ENCODE measurements at regions not wholly inside any gene's neighbourhood (a gene's known extent, or its start where the extent isn't known, plus 50 kb on each side); places are given as distances from the start of the nearest gene placed in this dataset.

DNA sequence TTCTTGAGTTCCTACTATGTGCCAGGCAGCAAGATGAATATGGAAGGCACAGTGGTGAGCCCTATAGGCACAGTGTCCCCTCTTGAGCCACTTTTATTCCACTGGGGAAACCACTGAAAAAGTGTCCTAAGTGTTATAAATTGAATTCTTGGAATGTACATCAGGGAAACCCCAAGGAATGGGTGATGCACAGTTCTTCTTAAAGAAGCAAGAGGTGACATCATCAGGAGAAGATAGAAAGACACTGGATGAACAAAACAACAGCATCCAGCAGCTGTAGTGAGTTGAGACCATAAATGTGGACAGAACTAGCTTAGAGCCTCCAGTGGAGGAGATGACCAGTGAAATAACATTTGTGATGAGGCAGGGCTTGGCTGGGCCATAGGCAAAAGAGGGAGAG is 199.2 kb upstream of the ANKRD55 start (continued):
- TF ChIP-seq, protein P1, sequence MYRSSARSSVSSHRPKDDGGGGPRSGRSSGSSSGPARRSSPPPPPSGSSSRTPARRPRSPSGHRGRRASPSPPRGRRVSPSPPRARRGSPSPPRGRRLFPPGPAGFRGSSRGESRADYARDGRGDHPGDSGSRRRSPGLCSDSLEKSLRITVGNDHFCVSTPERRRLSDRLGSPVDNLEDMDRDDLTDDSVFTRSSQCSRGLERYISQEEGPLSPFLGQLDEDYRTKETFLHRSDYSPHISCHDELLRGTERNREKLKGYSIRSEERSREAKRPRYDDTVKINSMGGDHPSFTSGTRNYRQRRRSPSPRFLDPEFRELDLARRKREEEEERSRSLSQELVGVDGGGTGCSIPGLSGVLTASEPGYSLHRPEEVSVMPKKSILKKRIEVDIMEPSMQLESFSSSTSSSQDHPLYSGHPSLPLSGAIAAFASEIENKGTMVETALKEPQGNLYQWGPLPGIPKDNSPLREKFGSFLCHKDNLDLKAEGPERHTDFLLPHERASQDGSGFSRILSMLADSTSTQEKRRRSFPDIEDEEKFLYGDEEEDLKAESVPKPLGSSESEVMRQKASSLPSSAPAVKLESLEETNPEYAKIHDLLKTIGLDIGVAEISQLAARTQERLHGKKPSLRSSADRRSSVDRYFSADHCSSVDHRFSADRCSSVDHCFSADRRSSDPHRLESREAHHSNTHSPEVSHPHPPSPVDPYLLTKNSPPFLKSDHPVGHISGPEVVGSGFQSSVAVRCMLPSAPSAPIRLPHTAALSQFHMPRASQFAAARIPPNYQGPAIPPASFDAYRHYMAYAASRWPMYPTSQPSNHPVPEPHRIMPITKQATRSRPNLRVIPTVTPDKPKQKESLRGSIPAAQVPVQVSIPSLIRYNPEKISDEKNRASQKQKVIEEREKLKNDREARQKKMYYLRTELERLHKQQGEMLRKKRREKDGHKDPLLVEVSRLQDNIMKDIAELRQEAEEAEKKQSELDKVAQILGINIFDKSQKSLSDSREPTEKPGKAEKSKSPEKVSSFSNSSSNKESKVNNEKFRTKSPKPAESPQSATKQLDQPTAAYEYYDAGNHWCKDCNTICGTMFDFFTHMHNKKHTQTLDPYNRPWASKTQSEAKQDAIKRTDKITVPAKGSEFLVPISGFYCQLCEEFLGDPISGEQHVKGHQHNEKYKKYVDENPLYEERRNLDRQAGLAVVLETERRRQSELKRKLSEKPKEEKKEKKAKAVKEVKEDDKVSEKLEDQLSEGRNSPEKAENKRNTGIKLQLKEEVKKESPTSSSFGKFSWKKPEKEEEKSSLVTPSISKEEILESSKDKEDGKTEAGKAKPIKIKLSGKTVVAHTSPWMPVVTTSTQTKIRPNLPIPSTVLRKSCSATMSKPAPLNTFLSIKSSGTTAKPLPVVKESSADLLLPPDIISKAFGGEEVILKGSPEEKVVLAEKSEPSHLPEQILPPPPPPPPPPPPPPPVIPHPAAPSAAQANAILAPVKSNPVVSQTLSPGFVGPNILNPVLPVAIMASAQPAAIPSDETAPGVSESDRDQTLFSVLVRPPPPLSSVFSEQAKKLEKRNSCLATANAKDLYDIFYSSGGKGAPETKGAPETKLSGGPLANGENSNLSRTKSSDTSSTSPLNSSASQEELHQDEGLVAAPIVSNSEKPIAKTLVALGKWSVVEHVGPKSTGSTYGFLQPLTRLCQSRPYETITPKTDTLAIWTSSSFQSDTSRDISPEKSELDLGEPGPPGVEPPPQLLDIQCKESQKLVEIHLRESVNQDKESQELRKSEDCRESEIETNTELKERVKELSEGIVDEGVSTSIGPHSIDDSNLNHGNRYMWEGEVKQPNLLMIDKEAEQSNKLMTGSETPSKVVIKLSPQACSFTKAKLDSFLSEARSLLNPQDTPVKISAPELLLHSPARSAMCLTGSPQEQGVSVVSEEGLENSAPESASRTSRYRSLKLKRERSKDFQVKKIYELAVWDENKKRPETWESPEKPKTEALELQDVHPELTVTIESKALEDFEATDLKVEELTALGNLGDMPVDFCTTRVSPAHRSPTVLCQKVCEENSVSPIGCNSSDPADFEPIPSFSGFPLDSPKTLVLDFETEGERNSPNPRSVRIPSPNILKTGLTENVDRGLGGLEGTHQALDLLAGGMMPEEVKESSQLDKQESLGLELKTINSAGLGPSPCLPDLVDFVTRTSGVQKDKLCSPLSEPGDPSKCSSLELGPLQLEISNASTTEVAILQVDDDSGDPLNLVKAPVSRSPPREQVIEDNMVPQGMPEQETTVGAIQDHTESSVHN (IDR thresholded peaks at IDR 0.05; ENCODE audit: borderline replicate concordance in 1 of 2, low read depth in 1 of 2), result no peak
- no peak for TF ChIP-seq POLR3G (IDR thresholded peaks at IDR 0.05; ENCODE audit: extremely low read depth, insufficient read length, insufficient replicate concordance)
- TF ChIP-seq ILK (tag; IDR thresholded peaks at IDR 0.05; ENCODE audit: borderline replicate concordance, low read depth), result no peak
- TF ChIP-seq SAFB (IDR thresholded peaks at IDR 0.05; ENCODE audit: borderline replicate concordance, low read depth, low read length), result no peak
- TF ChIP-seq, protein P2, sequence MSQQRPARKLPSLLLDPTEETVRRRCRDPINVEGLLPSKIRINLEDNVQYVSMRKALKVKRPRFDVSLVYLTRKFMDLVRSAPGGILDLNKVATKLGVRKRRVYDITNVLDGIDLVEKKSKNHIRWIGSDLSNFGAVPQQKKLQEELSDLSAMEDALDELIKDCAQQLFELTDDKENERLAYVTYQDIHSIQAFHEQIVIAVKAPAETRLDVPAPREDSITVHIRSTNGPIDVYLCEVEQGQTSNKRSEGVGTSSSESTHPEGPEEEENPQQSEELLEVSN (IDR thresholded peaks at IDR 0.05; ENCODE audit: borderline replicate concordance in 1 of 2, extremely low read depth in 1 of 2, insufficient read depth in 1 of 2, insufficient read length in 1 of 2, low read depth in 1 of 2, low read length in 1 of 2, poor library complexity in 1 of 2, severe bottlenecking in 1 of 2), result no peak
- TF ChIP-seq WHSC1 (IDR thresholded peaks at IDR 0.05; ENCODE audit: low read length), result no peak
- TF ChIP-seq MAFG (tag; conservative IDR thresholded peaks at IDR 0.05), result no peak
- no peak for TF ChIP-seq HNRNPL (IDR thresholded peaks at IDR 0.05; ENCODE audit: low read depth, low read length)
- TF ChIP-seq LEF1 (IDR thresholded peaks at IDR 0.05), result no peak
- no peak for TF ChIP-seq PPARD (CRISPR knock-in tag; IDR thresholded peaks at IDR 0.05)
- no peak for TF ChIP-seq ZNF316 (IDR thresholded peaks at IDR 0.05)
- TF ChIP-seq CBFA2T3 (IDR thresholded peaks at IDR 0.05), result no peak
- no peak for TF ChIP-seq DPF2 (IDR thresholded peaks at IDR 0.05)
- no peak for TF ChIP-seq BACH1 (tag; IDR thresholded peaks at IDR 0.05)
- no peak for TF ChIP-seq NFIX (CRISPR knock-in tag; IDR thresholded peaks at IDR 0.05; ENCODE audit: low read depth)
- TF ChIP-seq BDP1 (IDR thresholded peaks at IDR 0.05; ENCODE audit: insufficient read depth, insufficient read length), result no peak
- TF ChIP-seq ZKSCAN3 (CRISPR knock-in tag; IDR thresholded peaks at IDR 0.05), result no peak

Data from K562 (cell line).